K562 (cell line): ENCODE measurements at regions not wholly inside any gene's neighbourhood (a gene's known extent, or its start where the extent isn't known, plus 50 kb on each side); places are given as distances from the start of the nearest gene placed in this dataset.

ENCODE experiments used
- ATAC-seq: fragments of 200-7000 bp; cut with Tn5 transposase; 3 replicates; pipeline ENCODE4 v1.9.1; 2020; ENCODE audit warnings: moderate library complexity
- BruUV-seq: library from RNA; stranded (reverse); fragments of 400-500 nt; replicated peaks from 2 replicates; lab custom pipeline; 2021; lab: Mats Ljungman, UMichigan
- CTCF ChIA-PET: fragments of 300-600 bp; formaldehyde crosslinking; extraction: SDS; loops from one replicate; lab custom pipeline; 2021; ENCODE audit warnings: low intra/inter-chr PET ratio; lab: Yijun Ruan, JAX
- POLR2A ChIA-PET: fragments of 300-600, 350-650 bp; sonication (Branson Sonifier 250); formaldehyde crosslinking; extraction: SDS; loops from one replicate; lab custom pipeline; 2021; ENCODE audit warnings: antibody characterized with exemption, inconsistent platforms; lab: Yijun Ruan, JAX
- DNase-seq, 4 experiments: peaks; one replicate each; pipeline versions ENCODE4 v3.0.0 to v3.0.0-alpha.2; 2011 to 2018; ENCODE audit warnings: low spot score in 3 of 4, mixed read lengths in 3 of 4; ENCODE audit errors: extremely low read depth in 1 of 4
- FAIRE-seq: peaks from 2 replicates; lab custom pipeline; 2011; peaks lifted over from hg19 to GRCh38; lab: Jason Lieb, UNC
- H2AFZ ChIP-seq: 2 replicates; pipeline ENCODE4 v1.6.0; 2011; ENCODE audit warnings: low read depth, low read length, control low read depth, inconsistent platforms
- H3K27ac ChIP-seq: fragments of 200-600 bp; 3 replicates; pipeline ENCODE4 v1.8.0; 2011; ENCODE audit warnings: low read depth, mild to moderate bottlenecking, control low read depth, inconsistent platforms, low read length, moderate library complexity, mixed read lengths; ENCODE audit errors: extremely low read depth
- H3K27me3 ChIP-seq, 2 experiments: fragments of 300-600 bp in 1 of 2; 2 replicates in 1 of 2; 3 replicates in 1 of 2; pipeline versions ENCODE4 v1.6.0 to v1.8.0; 2011; ENCODE audit warnings: inconsistent platforms in 2 of 2, low read length in 2 of 2, mild to moderate bottlenecking in 1 of 2, mixed read lengths in 1 of 2, moderate library complexity in 1 of 2; ENCODE audit not compliant: control insufficient read depth in 2 of 2, insufficient read depth in 2 of 2
- H3K36me3 ChIP-seq: fragments of 300-600 bp; 3 replicates; pipeline ENCODE4 v1.8.0; 2011; ENCODE audit warnings: mild to moderate bottlenecking, low read length, inconsistent platforms; ENCODE audit not compliant: control insufficient read depth, insufficient read depth
- H3K4me1 ChIP-seq, 2 experiments: fragments of 200-600 bp in 1 of 2; replicated peaks in 1 of 2; 2 replicates in 1 of 2; 3 replicates in 1 of 2; pipeline versions ENCODE4 v1.5.1 to v1.8.0; 2011; ENCODE audit warnings: inconsistent platforms in 2 of 2, low read length in 2 of 2, mild to moderate bottlenecking in 1 of 2, mixed read lengths in 1 of 2, moderate library complexity in 1 of 2; ENCODE audit not compliant: control insufficient read depth in 2 of 2, insufficient read depth in 2 of 2
- H3K4me2 ChIP-seq: 2 replicates; pipeline ENCODE4 v1.6.1; 2011; ENCODE audit warnings: low read length, control low read depth, inconsistent platforms, mixed read lengths; ENCODE audit not compliant: insufficient read depth
- H3K4me3 ChIP-seq: fragments of 200-600 bp; sonication (generic), shearing (Covaris generic); 2 replicates; pipeline ENCODE4 v1.5.1; 2016; ENCODE audit warnings: control low read depth, inconsistent platforms
- H3K79me2 ChIP-seq: fragments of 200-600 bp; 3 replicates; pipeline ENCODE4 v1.8.0; 2011; ENCODE audit warnings: low read length, inconsistent platforms; ENCODE audit not compliant: control insufficient read depth, insufficient read depth
- H3K9ac ChIP-seq, 2 experiments: 2 replicates each; pipeline versions ENCODE4 v1.6.0 to v1.6.1; 2011; ENCODE audit warnings: low read depth in 2 of 2, low read length in 2 of 2, control low read depth in 1 of 2, inconsistent platforms in 1 of 2, mild to moderate bottlenecking in 1 of 2, mixed read lengths in 1 of 2; ENCODE audit not compliant: insufficient read depth in 1 of 2
- H3K9me1 ChIP-seq: one replicate; pipeline ENCODE4 v1.6.0; 2011; ENCODE audit warnings: inconsistent platforms, mild to moderate bottlenecking, low read length, moderate library complexity; ENCODE audit not compliant: control insufficient read depth, insufficient read depth
- H3K9me3 ChIP-seq: replicated peaks from 2 replicates; pipeline ENCODE4 v1.5.1; 2011; ENCODE audit warnings: low read depth, low read length, inconsistent platforms; ENCODE audit not compliant: control insufficient read depth, insufficient read depth
- H4K20me1 ChIP-seq: replicated peaks from 2 replicates; pipeline ENCODE4 v1.6.1; 2011; ENCODE audit warnings: low read length, inconsistent platforms, mixed read lengths; ENCODE audit not compliant: control insufficient read depth, insufficient read depth
- DLX4 ChIP-seq: fragments of 250-450 bp; sonication (Bioruptor Pico); IDR thresholded peaks from 2 replicates; pipeline ENCODE4 v1.6.1; 2021; ENCODE audit warnings: mild to moderate bottlenecking
- ELF2 ChIP-seq: fragments of 250-450 bp; sonication (Bioruptor Pico); IDR thresholded peaks from 2 replicates; pipeline ENCODE4 v1.5.0; 2021; ENCODE audit warnings: mild to moderate bottlenecking
- ELF4 ChIP-seq: fragments of 450-650 bp; formaldehyde crosslinking; IDR thresholded peaks from 2 replicates; pipeline ENCODE4 v1.4.0; 2022; ENCODE audit warnings: missing genetic modification characterization
- EP400 ChIP-seq: fragments of 450-650 bp; IDR thresholded peaks from 2 replicates; pipeline ENCODE4 v1.6.1; 2017; ENCODE audit warnings: antibody characterized with exemption, mild to moderate bottlenecking, moderate library complexity
- FOXA3 ChIP-seq, 2 experiments: fragments of 450-650 bp in 1 of 2; sonication (generic) in 1 of 2; formaldehyde crosslinking; IDR thresholded peaks in 1 of 2; conservative IDR thresholded peaks in 1 of 2; 2 replicates each; pipeline versions ENCODE4 v1.4.0 to v1.8.0; 2020 to 2022; ENCODE audit warnings: mild to moderate bottlenecking in 2 of 2, missing genetic modification reagents in 1 of 2
- NFIC ChIP-seq: fragments of 450-650 bp; IDR thresholded peaks from 2 replicates; pipeline ENCODE4 v1.6.1; 2017; ENCODE audit warnings: mild to moderate bottlenecking, inconsistent platforms
- RFX7 ChIP-seq: fragments of 250-450 bp; sonication (Bioruptor Pico); IDR thresholded peaks from 2 replicates; pipeline ENCODE4 v1.5.1; 2021; ENCODE audit warnings: mild to moderate bottlenecking
- RHOXF2B ChIP-seq: fragments of 250-450 bp; sonication (Bioruptor Pico); conservative IDR thresholded peaks from 2 replicates; pipeline ENCODE4 v1.5.1; 2021
- TAF15 ChIP-seq: fragments of 200-400 bp; formaldehyde crosslinking; IDR thresholded peaks from 2 replicates; pipeline ENCODE4 v1.6.1; 2017; ENCODE audit warnings: mild to moderate bottlenecking, low read depth, low read length, moderate library complexity
- TFE3 ChIP-seq: fragments of 450-650 bp; formaldehyde crosslinking; IDR thresholded peaks from 2 replicates; pipeline ENCODE4 v1.4.0; 2020; ENCODE audit warnings: mild to moderate bottlenecking, mixed read lengths
- ZNF436 ChIP-seq: fragments of 250-450, 450-650 bp; sonication (Bioruptor Pico); formaldehyde crosslinking; IDR thresholded peaks from 2 replicates; pipeline ENCODE4 v1.7.0; 2020; ENCODE audit warnings: mild to moderate bottlenecking
- ZNF696 ChIP-seq: fragments of 250-450 bp; sonication (Bioruptor Pico); conservative IDR thresholded peaks from 2 replicates; pipeline ENCODE4 v1.4.0; 2020; ENCODE audit warnings: mild to moderate bottlenecking, moderate library complexity
- ZNF778 ChIP-seq: fragments of 450-650 bp; formaldehyde crosslinking; IDR thresholded peaks from 2 replicates; pipeline ENCODE4 v1.4.0; 2020; ENCODE audit warnings: mild to moderate bottlenecking, moderate library complexity
- WGBS: fragments of 100-300 bp; shearing (Covaris generic); methylation state at CpG from one replicate; pipeline ENCODE4 v1.1.6; 2016; ENCODE audit warnings: low coverage, mixed read lengths; ENCODE audit not compliant: insufficient coverage; ENCODE audit errors: missing lambda C conversion rate; 5-methylcytosine and 5-hydroxymethylcytosine counted together
- in situ Hi-C: fragments of 300-500 bp; cut with MboI; formaldehyde crosslinking; loops from 4 replicates; pipeline ENCODE4 v1.15.0; 2018; ENCODE audit warnings: inconsistent platforms, mixed read lengths
- intact Hi-C: fragments of 100-400 bp; cut with micrococcal nuclease; formaldehyde crosslinking; loops from 2 replicates; pipeline ENCODE4 v1.14.2; 2022
- TF ChIP-seq, protein P1 (sequence below): sonication (generic); formaldehyde crosslinking; IDR thresholded peaks from 2 replicates; pipeline ENCODE4 v1.5.0; 2020; ENCODE audit warnings: missing genetic modification reagents
- TF ChIP-seq, protein P2 (sequence below): sonication (generic); formaldehyde crosslinking; IDR thresholded peaks from 2 replicates; pipeline ENCODE4 v1.8.0; 2022; ENCODE audit warnings: mild to moderate bottlenecking, missing genetic modification reagents
- TF ChIP-seq, protein P3 (sequence below): fragments of 450-650 bp; conservative IDR thresholded peaks from 2 replicates; pipeline ENCODE4 v1.6.1; 2016; ENCODE audit warnings: missing genetic modification characterization, low read depth, mild to moderate bottlenecking, missing compliant biosample characterization, moderate library complexity
- TF ChIP-seq, protein P4 (sequence below): fragments of 250-450 bp; sonication (Bioruptor Pico); IDR thresholded peaks from 2 replicates; pipeline ENCODE4 v1.5.0; 2021

GRCh38 chr18:39311111-39311712 is 1745.6 kb upstream of the CELF4 start:
- Histone ChIP-seq H2AFZ (no peak overlapping the region), H3K4me3 (no peak overlapping the region), H3K27ac (no peak overlapping the region), H3K4me2 (no peak overlapping the region), H3K36me3 (no peaks in the 10 kb centered on the region), H3K27me3 (no peaks in the 10 kb centered on the region), H3K4me1 (no peaks in the 10 kb centered on the region), H3K79me2 (no peaks in the 10 kb centered on the region), H3K9me1 (no peaks in the 10 kb centered on the region), H4K20me1 (no peaks in the 10 kb centered on the region), H3K9me3 (no peaks in the 10 kb centered on the region; the same call in 1 of the 2 replicates), H3K9ac (no peak overlapping the region)
- POLR2A ChIA-PET, result no interaction called here
- FAIRE-seq, result no peak
- intact Hi-C loops, result no loop called here
- ATAC-seq, result no peak
- no peak for DNase-seq
- CTCF ChIA-PET, result no interaction called here
- WGBS, result 0% methylated on average over 7 of the region's 7 CpGs
- in situ Hi-C loops, result no loop called here
- no TSS peak for BruUV-seq
- TF ChIP-seq EP400 (no peak), ZNF696 (CRISPR knock-in tag) (no peak), TFE3 (no peak), RHOXF2B (CRISPR knock-in tag) (no peak), ELF4 (CRISPR knock-in tag) (no peak), TAF15 (no peak), RFX7 (CRISPR knock-in tag) (no peak), ZNF436 (no peak), NFIC (no peak), DLX4 (no peak), ELF2 (CRISPR knock-in tag) (no peak), ZNF778 (CRISPR knock-in tag) (no peak), FOXA3 (CRISPR knock-in tag; conservative IDR thresholded peaks at IDR 0.05 in 1 of 2, IDR thresholded peaks at IDR 0.05 in 1 of 2) (no peak)
- TF ChIP-seq, protein P1, sequence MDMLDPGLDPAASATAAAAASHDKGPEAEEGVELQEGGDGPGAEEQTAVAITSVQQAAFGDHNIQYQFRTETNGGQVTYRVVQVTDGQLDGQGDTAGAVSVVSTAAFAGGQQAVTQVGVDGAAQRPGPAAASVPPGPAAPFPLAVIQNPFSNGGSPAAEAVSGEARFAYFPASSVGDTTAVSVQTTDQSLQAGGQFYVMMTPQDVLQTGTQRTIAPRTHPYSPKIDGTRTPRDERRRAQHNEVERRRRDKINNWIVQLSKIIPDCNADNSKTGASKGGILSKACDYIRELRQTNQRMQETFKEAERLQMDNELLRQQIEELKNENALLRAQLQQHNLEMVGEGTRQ (CRISPR knock-in tag), result no peak
- TF ChIP-seq, protein P2, sequence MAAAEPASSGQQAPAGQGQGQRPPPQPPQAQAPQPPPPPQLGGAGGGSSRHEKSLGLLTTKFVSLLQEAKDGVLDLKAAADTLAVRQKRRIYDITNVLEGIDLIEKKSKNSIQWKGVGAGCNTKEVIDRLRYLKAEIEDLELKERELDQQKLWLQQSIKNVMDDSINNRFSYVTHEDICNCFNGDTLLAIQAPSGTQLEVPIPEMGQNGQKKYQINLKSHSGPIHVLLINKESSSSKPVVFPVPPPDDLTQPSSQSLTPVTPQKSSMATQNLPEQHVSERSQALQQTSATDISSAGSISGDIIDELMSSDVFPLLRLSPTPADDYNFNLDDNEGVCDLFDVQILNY (CRISPR knock-in tag), result no peak
- TF ChIP-seq, protein P3, sequence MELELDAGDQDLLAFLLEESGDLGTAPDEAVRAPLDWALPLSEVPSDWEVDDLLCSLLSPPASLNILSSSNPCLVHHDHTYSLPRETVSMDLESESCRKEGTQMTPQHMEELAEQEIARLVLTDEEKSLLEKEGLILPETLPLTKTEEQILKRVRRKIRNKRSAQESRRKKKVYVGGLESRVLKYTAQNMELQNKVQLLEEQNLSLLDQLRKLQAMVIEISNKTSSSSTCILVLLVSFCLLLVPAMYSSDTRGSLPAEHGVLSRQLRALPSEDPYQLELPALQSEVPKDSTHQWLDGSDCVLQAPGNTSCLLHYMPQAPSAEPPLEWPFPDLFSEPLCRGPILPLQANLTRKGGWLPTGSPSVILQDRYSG (tag), result no peak
- TF ChIP-seq, protein P4, sequence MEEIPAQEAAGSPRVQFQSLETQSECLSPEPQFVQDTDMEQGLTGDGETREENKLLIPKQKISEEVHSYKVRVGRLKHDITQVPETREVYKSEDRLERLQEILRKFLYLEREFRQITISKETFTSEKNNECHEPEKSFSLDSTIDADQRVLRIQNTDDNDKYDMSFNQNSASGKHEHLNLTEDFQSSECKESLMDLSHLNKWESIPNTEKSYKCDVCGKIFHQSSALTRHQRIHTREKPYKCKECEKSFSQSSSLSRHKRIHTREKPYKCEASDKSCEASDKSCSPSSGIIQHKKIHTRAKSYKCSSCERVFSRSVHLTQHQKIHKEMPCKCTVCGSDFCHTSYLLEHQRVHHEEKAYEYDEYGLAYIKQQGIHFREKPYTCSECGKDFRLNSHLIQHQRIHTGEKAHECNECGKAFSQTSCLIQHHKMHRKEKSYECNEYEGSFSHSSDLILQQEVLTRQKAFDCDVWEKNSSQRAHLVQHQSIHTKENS, result no peak
